Astrocyte (in vitro differentiated cells and primary cell): ENCODE measurements at regions not wholly inside any gene's neighbourhood (a gene's known extent, or its start where the extent isn't known, plus 50 kb on each side); places are given as distances from the start of the nearest gene placed in this dataset.

Source experiments
- DNase-seq: peaks from one replicate; pipeline ENCODE4 v3.0.0-alpha.2; 2010; ENCODE audit warnings: low read depth
- FAIRE-seq: peaks from 2 replicates; lab custom pipeline; 2011; peaks lifted over from hg19 to GRCh38; lab: Jason Lieb, UNC
- H2AFZ ChIP-seq: 2 replicates; pipeline ENCODE4 v1.6.0; 2012; ENCODE audit warnings: low read depth, low read length, inconsistent platforms
- H3K27ac ChIP-seq: 2 replicates; pipeline ENCODE4 v1.5.1; 2011; ENCODE audit warnings: low read depth, low read length, inconsistent platforms
- H3K27me3 ChIP-seq: 2 replicates; pipeline ENCODE4 v1.6.0; 2011; ENCODE audit warnings: low read length, inconsistent platforms; ENCODE audit not compliant: insufficient read depth
- H3K36me3 ChIP-seq: 2 replicates; pipeline ENCODE4 v1.5.1; 2011; ENCODE audit warnings: low read length, inconsistent platforms; ENCODE audit not compliant: insufficient read depth
- H3K4me1 ChIP-seq: 2 replicates; pipeline ENCODE4 v1.5.1; 2011; ENCODE audit warnings: low read length, inconsistent platforms; ENCODE audit not compliant: insufficient read depth
- H3K4me2 ChIP-seq: 2 replicates; pipeline ENCODE4 v1.6.0; 2012; ENCODE audit warnings: low read length, inconsistent platforms
- H3K4me3 ChIP-seq: 2 replicates; pipeline ENCODE4 v1.5.1; 2011; ENCODE audit warnings: low read depth, mild to moderate bottlenecking, low read length, inconsistent platforms; ENCODE audit not compliant: insufficient read depth
- H3K79me2 ChIP-seq: 2 replicates; pipeline ENCODE4 v1.6.0; 2012; ENCODE audit warnings: mild to moderate bottlenecking, low read length, inconsistent platforms; ENCODE audit not compliant: insufficient read depth
- H3K9ac ChIP-seq: 2 replicates; pipeline ENCODE4 v1.6.0; 2012; ENCODE audit warnings: mild to moderate bottlenecking, low read length, inconsistent platforms
- H3K9me3 ChIP-seq: 2 replicates; pipeline ENCODE4 v1.5.1; 2012; ENCODE audit warnings: low read depth, mild to moderate bottlenecking, low read length, inconsistent platforms; ENCODE audit not compliant: insufficient read depth
- H4K20me1 ChIP-seq: 2 replicates; pipeline ENCODE4 v1.6.0; 2012; ENCODE audit warnings: low read length, inconsistent platforms; ENCODE audit not compliant: insufficient read depth
- H3K27ac Mint-ChIP-seq: one replicate; pipeline ENCODE4 v1.8.0; 2021; ENCODE audit warnings: mild to moderate bottlenecking, mixed read lengths; ENCODE audit not compliant: unreplicated experiment
- H3K27me3 Mint-ChIP-seq: one replicate; pipeline ENCODE4 v1.8.0; 2021; ENCODE audit warnings: low read depth, mixed read lengths; ENCODE audit not compliant: unreplicated experiment
- H3K36me3 Mint-ChIP-seq: one replicate; pipeline ENCODE4 v1.8.0; 2021; ENCODE audit warnings: low read depth, mixed read lengths; ENCODE audit not compliant: unreplicated experiment
- H3K4me1 Mint-ChIP-seq: one replicate; pipeline ENCODE4 v1.8.0; 2021; ENCODE audit warnings: low read depth, mixed read lengths; ENCODE audit not compliant: unreplicated experiment
- H3K4me3 Mint-ChIP-seq: one replicate; pipeline ENCODE4 v1.8.0; 2021; ENCODE audit warnings: mild to moderate bottlenecking, moderate library complexity, mixed read lengths; ENCODE audit not compliant: unreplicated experiment
- H3K9me3 Mint-ChIP-seq: one replicate; pipeline ENCODE4 v1.8.0; 2021; ENCODE audit warnings: mild to moderate bottlenecking, mixed read lengths; ENCODE audit not compliant: unreplicated experiment
- CTCF ChIP-seq: IDR thresholded peaks from 2 replicates; pipeline ENCODE4 v1.5.1; 2011; ENCODE audit warnings: low read depth, mild to moderate bottlenecking, inconsistent platforms, low read length, moderate library complexity; ENCODE audit not compliant: insufficient read depth
- EZH2 ChIP-seq: IDR thresholded peaks from 2 replicates; pipeline ENCODE4 v1.6.1; 2012; ENCODE audit warnings: mild to moderate bottlenecking, low read length, inconsistent platforms; ENCODE audit not compliant: insufficient read depth

DNA sequence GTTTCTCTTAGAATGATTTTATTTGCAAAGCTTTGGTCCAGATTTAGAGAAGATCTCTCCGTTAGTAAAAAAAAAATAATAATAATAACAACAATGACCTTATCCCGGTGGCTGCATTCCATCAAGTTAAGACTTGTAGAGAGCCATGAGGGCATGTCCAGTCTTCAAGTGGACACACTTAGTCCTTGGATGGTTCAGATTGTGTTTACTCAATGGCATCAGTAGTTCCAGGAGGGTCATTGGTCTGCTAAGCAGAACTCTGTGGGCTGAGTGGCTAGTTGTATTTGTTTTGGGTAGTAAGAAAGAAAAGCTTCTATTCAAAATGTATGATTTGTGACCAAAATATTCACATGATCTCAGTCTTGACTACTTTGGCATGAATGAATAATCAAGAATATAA lies 116.3 kb upstream of the UBE2E2 start:
- Histone ChIP-seq H3K79me2 (no peaks in the 10 kb centered on the region), H3K9ac (no peak overlapping the region), H2AFZ (no peak overlapping the region), H4K20me1 (no peaks in the 10 kb centered on the region), H3K27me3 (no peaks in the 10 kb centered on the region), H3K4me2 (no peak overlapping the region), H3K4me1 (no peaks in the 10 kb centered on the region), H3K9me3 (no peaks in the 10 kb centered on the region), H3K27ac (no peak overlapping the region), H3K4me3 (no peak overlapping the region), H3K36me3 (no peaks in the 10 kb centered on the region)
- FAIRE-seq (no peak), DNase-seq (no peak)
- Mint-ChIP-seq H3K4me3 (no peak overlapping the region), H3K9me3 (peaks cover 8% of the 10 kb centered on the region), H3K4me1 (peaks cover 9% of the 10 kb centered on the region), H3K27ac (no peak overlapping the region), H3K36me3 (no peaks in the 10 kb centered on the region), H3K27me3 (peaks cover 3% of the 10 kb centered on the region)
- TF ChIP-seq EZH2, result no peak

DNA sequence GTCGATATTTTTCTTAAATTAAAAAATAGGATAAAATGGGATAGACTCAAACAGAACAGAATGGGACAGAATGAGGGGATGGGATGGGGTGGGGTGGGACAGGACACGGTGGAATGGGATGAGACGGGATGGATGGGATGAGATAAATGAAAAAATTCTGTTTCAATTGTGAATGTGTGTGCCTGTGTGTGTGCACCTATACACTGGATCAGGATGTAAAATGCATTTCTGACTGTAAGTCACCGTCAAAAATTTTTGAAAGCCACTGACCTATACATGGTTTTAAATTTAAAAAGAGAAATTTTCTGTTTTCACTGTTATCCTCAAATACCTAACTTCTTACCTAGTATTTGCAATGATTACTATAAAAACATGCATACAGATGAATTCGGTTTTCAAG lies 108.7 kb upstream of the UBE2E2 start:
- Histone ChIP-seq H3K9me3 (no peaks in the 10 kb centered on the region), H2AFZ (no peak overlapping the region), H3K4me3 (no peak overlapping the region), H3K4me2 (no peak overlapping the region), H3K9ac (no peak overlapping the region), H4K20me1 (no peaks in the 10 kb centered on the region), H3K27ac (no peak overlapping the region), H3K36me3 (no peaks in the 10 kb centered on the region), H3K27me3 (no peaks in the 10 kb centered on the region), H3K79me2 (no peaks in the 10 kb centered on the region), H3K4me1 (no peaks in the 10 kb centered on the region)
- no peak overlapping the region for H3K27ac Mint-ChIP-seq
- FAIRE-seq (no peak), DNase-seq (no peak)
- peaks cover 17% of the 10 kb centered on the region for H3K4me1 Mint-ChIP-seq
- H3K27me3 Mint-ChIP-seq, result peaks cover 3% of the 10 kb centered on the region
- no peak for TF ChIP-seq CTCF
- no peak for TF ChIP-seq EZH2
- H3K9me3 Mint-ChIP-seq, result peaks cover 10% of the 10 kb centered on the region
- no peak overlapping the region for H3K4me3 Mint-ChIP-seq
- H3K36me3 Mint-ChIP-seq, result no peaks in the 10 kb centered on the region

- peak; percentile 77 for DNase-seq
- no peak for FAIRE-seq
- Histone ChIP-seq H3K79me2 (no peaks in the 10 kb centered on the region), H3K27ac (no peak overlapping the region), H3K9ac (no peak overlapping the region), H3K4me1 (no peaks in the 10 kb centered on the region), H2AFZ (no peak overlapping the region), H3K4me2 (no peak overlapping the region), H3K9me3 (no peaks in the 10 kb centered on the region), H3K36me3 (no peaks in the 10 kb centered on the region), H4K20me1 (no peaks in the 10 kb centered on the region), H3K4me3 (no peak overlapping the region), H3K27me3 (no peaks in the 10 kb centered on the region)
- H3K4me3 Mint-ChIP-seq, result no peak overlapping the region
- H3K27ac Mint-ChIP-seq, result no peak overlapping the region
- H3K36me3 Mint-ChIP-seq, result no peaks in the 10 kb centered on the region
- TF ChIP-seq CTCF (no peak), EZH2 (no peak)
- H3K4me1 Mint-ChIP-seq, result peaks cover 17% of the 10 kb centered on the region
- H3K27me3 Mint-ChIP-seq, result peaks cover 3% of the 10 kb centered on the region
- H3K9me3 Mint-ChIP-seq, result peaks cover 10% of the 10 kb centered on the region
Observed at GRCh38 chr3:23094890-23095462, 108.2 kb upstream of the UBE2E2 start.
